HG03558 (cell line): ENCODE measurements at regions not wholly inside any gene's neighbourhood (a gene's known extent, or its start where the extent isn't known, plus 50 kb on each side); places are given as distances from the start of the nearest gene placed in this dataset.
"Not testable (repeated sequence)": the region's sequence is repeated elsewhere in the genome, so short reads cannot be mapped to it uniquely, and the experiment has no call there.

Source experiments
- ATAC-seq: cut with Tn5 transposase; IDR thresholded peaks from one replicate; pipeline ENCODE4 v1.9.1; 2021; ENCODE audit warnings: moderate number of reproducible peaks; ENCODE audit not compliant: unreplicated experiment; ENCODE audit errors: extremely low read depth

- ATAC-seq = no peak
These were observed 1098.0 kb downstream of the BRD1 start for GRCh38 chr22:48729499-48730171.

GRCh38 chr22:48727454-48728058 is 1100.1 kb downstream of the BRD1 start:
- no peak for ATAC-seq

- ATAC-seq = no peak
These were observed 1102.8 kb downstream of the BRD1 start for GRCh38 chr22:48724899-48725298.

GRCh38 chr22:48722661-48723060 is 1105.0 kb downstream of the BRD1 start:
- no peak for ATAC-seq

GRCh38 chr22:48721395-48721669 is 1106.3 kb downstream of the BRD1 start:
- ATAC-seq = no peak

- no peak for ATAC-seq
These were observed 1106.8 kb downstream of the BRD1 start for GRCh38 chr22:48720662-48721394.

GRCh38 chr22:48719978-48720661 is 1107.6 kb downstream of the BRD1 start:
- ATAC-seq = no peak

- no peak for ATAC-seq
These were observed 1108.7 kb downstream of the BRD1 start for GRCh38 chr22:48718818-48719500.

GRCh38 chr22:48717883-48718817 is 1109.5 kb downstream of the BRD1 start:
- no peak for ATAC-seq

GRCh38 chr22:48717076-48717810 is 1110.4 kb downstream of the BRD1 start:
- no peak for ATAC-seq

- ATAC-seq = not testable (repeated sequence)
These were observed 1111.5 kb downstream of the BRD1 start for GRCh38 chr22:48716154-48716553.

GRCh38 chr22:48715511-48715910 is 1112.2 kb downstream of the BRD1 start:
- ATAC-seq = no peak

- no peak for ATAC-seq
These were observed 1113.4 kb downstream of the BRD1 start for GRCh38 chr22:48714231-48714630.

GRCh38 chr22:48713272-48714205 is 1114.1 kb downstream of the BRD1 start:
- ATAC-seq = no peak

GRCh38 chr22:48712558-48713271 is 1115.0 kb downstream of the BRD1 start:
- ATAC-seq = no peak

- no peak for ATAC-seq
These were observed 1116.0 kb downstream of the BRD1 start for GRCh38 chr22:48711669-48712068.

- no peak for ATAC-seq
These were observed 1116.6 kb downstream of the BRD1 start for GRCh38 chr22:48711031-48711431.
